K562 (cell line): ENCODE measurements at regions not wholly inside any gene's neighbourhood (a gene's known extent, or its start where the extent isn't known, plus 50 kb on each side); places are given as distances from the start of the nearest gene placed in this dataset.

Source experiments
- ATAC-seq: fragments of 200-7000 bp; cut with Tn5 transposase; 3 replicates; pipeline ENCODE4 v1.9.1; 2020; ENCODE audit warnings: moderate library complexity
- BruUV-seq: library from RNA; stranded (reverse); fragments of 400-500 nt; replicated peaks from 2 replicates; lab custom pipeline; 2021; lab: Mats Ljungman, UMichigan
- CTCF ChIA-PET: fragments of 300-600 bp; formaldehyde crosslinking; extraction: SDS; loops from one replicate; lab custom pipeline; 2021; ENCODE audit warnings: low intra/inter-chr PET ratio; lab: Yijun Ruan, JAX
- POLR2A ChIA-PET: fragments of 300-600, 350-650 bp; sonication (Branson Sonifier 250); formaldehyde crosslinking; extraction: SDS; loops from one replicate; lab custom pipeline; 2021; ENCODE audit warnings: antibody characterized with exemption, inconsistent platforms; lab: Yijun Ruan, JAX
- DNase-seq, 4 experiments: peaks; one replicate each; pipeline versions ENCODE4 v3.0.0 to v3.0.0-alpha.2; 2011 to 2018; ENCODE audit warnings: low spot score in 3 of 4, mixed read lengths in 3 of 4; ENCODE audit errors: extremely low read depth in 1 of 4
- FAIRE-seq: peaks from 2 replicates; lab custom pipeline; 2011; peaks lifted over from hg19 to GRCh38; lab: Jason Lieb, UNC
- H2AFZ ChIP-seq: 2 replicates; pipeline ENCODE4 v1.6.0; 2011; ENCODE audit warnings: low read depth, low read length, control low read depth, inconsistent platforms
- H3K27ac ChIP-seq: fragments of 200-600 bp; 3 replicates; pipeline ENCODE4 v1.8.0; 2011; ENCODE audit warnings: low read depth, mild to moderate bottlenecking, control low read depth, inconsistent platforms, low read length, moderate library complexity, mixed read lengths; ENCODE audit errors: extremely low read depth
- H3K27me3 ChIP-seq, 2 experiments: fragments of 300-600 bp in 1 of 2; 2 replicates in 1 of 2; 3 replicates in 1 of 2; pipeline versions ENCODE4 v1.6.0 to v1.8.0; 2011; ENCODE audit warnings: inconsistent platforms in 2 of 2, low read length in 2 of 2, mild to moderate bottlenecking in 1 of 2, mixed read lengths in 1 of 2, moderate library complexity in 1 of 2; ENCODE audit not compliant: control insufficient read depth in 2 of 2, insufficient read depth in 2 of 2
- H3K36me3 ChIP-seq: fragments of 300-600 bp; 3 replicates; pipeline ENCODE4 v1.8.0; 2011; ENCODE audit warnings: mild to moderate bottlenecking, low read length, inconsistent platforms; ENCODE audit not compliant: control insufficient read depth, insufficient read depth
- H3K4me1 ChIP-seq, 2 experiments: fragments of 200-600 bp in 1 of 2; replicated peaks in 1 of 2; 2 replicates in 1 of 2; 3 replicates in 1 of 2; pipeline versions ENCODE4 v1.5.1 to v1.8.0; 2011; ENCODE audit warnings: inconsistent platforms in 2 of 2, low read length in 2 of 2, mild to moderate bottlenecking in 1 of 2, mixed read lengths in 1 of 2, moderate library complexity in 1 of 2; ENCODE audit not compliant: control insufficient read depth in 2 of 2, insufficient read depth in 2 of 2
- H3K4me2 ChIP-seq: 2 replicates; pipeline ENCODE4 v1.6.1; 2011; ENCODE audit warnings: low read length, control low read depth, inconsistent platforms, mixed read lengths; ENCODE audit not compliant: insufficient read depth
- H3K4me3 ChIP-seq: fragments of 200-600 bp; sonication (generic), shearing (Covaris generic); 2 replicates; pipeline ENCODE4 v1.5.1; 2016; ENCODE audit warnings: control low read depth, inconsistent platforms
- H3K79me2 ChIP-seq: fragments of 200-600 bp; 3 replicates; pipeline ENCODE4 v1.8.0; 2011; ENCODE audit warnings: low read length, inconsistent platforms; ENCODE audit not compliant: control insufficient read depth, insufficient read depth
- H3K9ac ChIP-seq, 2 experiments: 2 replicates each; pipeline versions ENCODE4 v1.6.0 to v1.6.1; 2011; ENCODE audit warnings: low read depth in 2 of 2, low read length in 2 of 2, control low read depth in 1 of 2, inconsistent platforms in 1 of 2, mild to moderate bottlenecking in 1 of 2, mixed read lengths in 1 of 2; ENCODE audit not compliant: insufficient read depth in 1 of 2
- H3K9me1 ChIP-seq: one replicate; pipeline ENCODE4 v1.6.0; 2011; ENCODE audit warnings: inconsistent platforms, mild to moderate bottlenecking, low read length, moderate library complexity; ENCODE audit not compliant: control insufficient read depth, insufficient read depth
- H3K9me3 ChIP-seq: replicated peaks from 2 replicates; pipeline ENCODE4 v1.5.1; 2011; ENCODE audit warnings: low read depth, low read length, inconsistent platforms; ENCODE audit not compliant: control insufficient read depth, insufficient read depth
- H4K20me1 ChIP-seq: replicated peaks from 2 replicates; pipeline ENCODE4 v1.6.1; 2011; ENCODE audit warnings: low read length, inconsistent platforms, mixed read lengths; ENCODE audit not compliant: control insufficient read depth, insufficient read depth
- ASH1L ChIP-seq: fragments of 450-650 bp; IDR thresholded peaks from 2 replicates; pipeline ENCODE4 v1.6.1; 2018; ENCODE audit warnings: borderline replicate concordance, mild to moderate bottlenecking, low read depth; ENCODE audit not compliant: partially characterized antibody
- ATF1 ChIP-seq, 2 experiments: fragments of 450-650 bp in 1 of 2; IDR thresholded peaks; 2 replicates each; pipeline ENCODE4 v1.6.1; 2016; ENCODE audit warnings: missing compliant biosample characterization in 1 of 2, missing genetic modification characterization in 1 of 2
- FOXJ2 ChIP-seq: fragments of 200-800 bp; sonication (Bioruptor generic); IDR thresholded peaks from 2 replicates; pipeline ENCODE4 v1.6.1; 2016; ENCODE audit warnings: missing genetic modification characterization, missing compliant biosample characterization
- FOXP1 ChIP-seq: sonication (generic); formaldehyde crosslinking; IDR thresholded peaks from 2 replicates; pipeline ENCODE4 v1.8.0; 2022; ENCODE audit warnings: mild to moderate bottlenecking, missing genetic modification reagents
- HDAC8 ChIP-seq: fragments of 450-650 bp; IDR thresholded peaks from 2 replicates; pipeline ENCODE4 v1.6.1; 2016; ENCODE audit warnings: mild to moderate bottlenecking, missing genetic modification characterization, moderate library complexity, missing compliant biosample characterization
- MAFF ChIP-seq: IDR thresholded peaks from 2 replicates; pipeline ENCODE4 v1.6.1; 2012; ENCODE audit warnings: low read length, improper control_type of control experiment
- NCOA2 ChIP-seq, 2 experiments: fragments of 450-650 bp; IDR thresholded peaks; 2 replicates each; pipeline ENCODE4 v1.6.1; 2018; ENCODE audit warnings: mild to moderate bottlenecking in 2 of 2, moderate library complexity in 1 of 2; ENCODE audit not compliant: partially characterized antibody in 2 of 2
- PCBP1 ChIP-seq: fragments of 200-400 bp; formaldehyde crosslinking; IDR thresholded peaks from 2 replicates; pipeline ENCODE4 v1.6.1; 2018; ENCODE audit warnings: mild to moderate bottlenecking, low read depth, low read length; ENCODE audit not compliant: poor library complexity, severe bottlenecking
- RBM25 ChIP-seq: fragments of 200-400 bp; formaldehyde crosslinking; IDR thresholded peaks from 2 replicates; pipeline ENCODE4 v1.6.1; 2018; ENCODE audit warnings: low read length, low read depth, moderate library complexity; ENCODE audit not compliant: severe bottlenecking
- SMARCC2 ChIP-seq: fragments of 450-650 bp; IDR thresholded peaks from 2 replicates; pipeline ENCODE4 v1.6.1; 2017; ENCODE audit warnings: antibody characterized with exemption, moderate library complexity, mild to moderate bottlenecking, low read depth
- SRF ChIP-seq, 2 experiments: fragments of 250-450, 450-650 bp in 1 of 2; sonication (Bioruptor Pico) in 1 of 2; sonication (generic) in 1 of 2; formaldehyde crosslinking; IDR thresholded peaks; 2 replicates each; pipeline versions ENCODE4 v1.5.0 to v1.5.1; 2020 to 2022; ENCODE audit warnings: mild to moderate bottlenecking in 1 of 2, missing genetic modification reagents in 1 of 2
- TCF15 ChIP-seq: fragments of 250-450 bp; sonication (Bioruptor Pico); IDR thresholded peaks from 2 replicates; pipeline ENCODE4 v1.8.0; 2022; ENCODE audit warnings: moderate library complexity, mild to moderate bottlenecking, inconsistent platforms
- TCF7L2 ChIP-seq: fragments of 150-350 bp; IDR thresholded peaks from 2 replicates; pipeline ENCODE4 v1.6.1; 2016; ENCODE audit warnings: low read depth, mild to moderate bottlenecking, low read length, moderate library complexity
- U2AF2 ChIP-seq: fragments of 200-400 bp; formaldehyde crosslinking; optimal IDR thresholded peaks from 2 replicates; pipeline ENCODE3; 2017; ENCODE audit warnings: low read depth, mild to moderate bottlenecking, low read length
- ZBTB17 ChIP-seq: fragments of 450-650 bp; formaldehyde crosslinking; IDR thresholded peaks from 2 replicates; pipeline ENCODE4 v1.4.0; 2020; ENCODE audit warnings: mild to moderate bottlenecking
- ZNF740 ChIP-seq, 3 experiments: fragments of 200-800 bp in 1 of 3; sonication (Bioruptor generic) in 1 of 3; sonication (generic) in 1 of 3; formaldehyde crosslinking in 1 of 3; IDR thresholded peaks; 2 replicates each; pipeline versions ENCODE4 v1.6.1 to v1.8.0; 2016 to 2022; ENCODE audit warnings: mild to moderate bottlenecking in 2 of 3, missing compliant biosample characterization in 2 of 3, missing genetic modification characterization in 2 of 3, missing genetic modification reagents in 1 of 3
- in situ Hi-C: fragments of 300-500 bp; cut with MboI; formaldehyde crosslinking; loops from 4 replicates; pipeline ENCODE4 v1.15.0; 2018; ENCODE audit warnings: inconsistent platforms, mixed read lengths
- intact Hi-C: fragments of 100-400 bp; cut with micrococcal nuclease; formaldehyde crosslinking; loops from 2 replicates; pipeline ENCODE4 v1.14.2; 2022

- in situ Hi-C loops, result no loop called here
- BruUV-seq, result no TSS peak
- Histone ChIP-seq H3K36me3 (no peaks in the 10 kb centered on the region), H2AFZ (no peak overlapping the region), H4K20me1 (no peaks in the 10 kb centered on the region), H3K4me3 (no peak overlapping the region), H3K4me1 (no peaks in the 10 kb centered on the region), H3K9me1 (no peaks in the 10 kb centered on the region), H3K4me2 (no peak overlapping the region), H3K79me2 (no peaks in the 10 kb centered on the region), H3K27ac (no peak overlapping the region), H3K27me3 (no peaks in the 10 kb centered on the region), H3K9me3 (no peaks in the 10 kb centered on the region), H3K9ac (no peak overlapping the region)
- DNase-seq (no peak), ATAC-seq (no peak), FAIRE-seq (no peak)
- intact Hi-C loops, result no loop called here
- TF ChIP-seq HDAC8 (tag) (no peak), RBM25 (no peak), FOXJ2 (tag) (no peak), U2AF2 (no peak), TCF7L2 (no peak), SMARCC2 (no peak), NCOA2 (IDR thresholded peaks at IDR 0.05; ENCODE audit: partially characterized antibody in 2 of 2) (no peak), TCF15 (no peak), SRF (CRISPR knock-in tag; IDR thresholded peaks at IDR 0.05) (no peak), ZBTB17 (CRISPR knock-in tag) (no peak), ASH1L (no peak), FOXP1 (CRISPR knock-in tag) (no peak), ATF1 (CRISPR knock-in tag; IDR thresholded peaks at IDR 0.05) (no peak), ATF1 (tag; IDR thresholded peaks at IDR 0.05) (no peak), MAFF (no peak), ZNF740 (CRISPR knock-in tag; IDR thresholded peaks at IDR 0.05) (no peak), ZNF740 (tag; IDR thresholded peaks at IDR 0.05) (no peak), PCBP1 (no peak)
- ChIA-PET CTCF (no interaction called here), POLR2A (no interaction called here)
Measured at GRCh38 chr16:64272028-64272427, 849.8 kb downstream of the CDH11 start.
